ENCODE measurements at regions not wholly inside any gene's neighbourhood (a gene's known extent, or its start where the extent isn't known, plus 50 kb on each side); places are given as distances from the start of the nearest gene placed in this dataset.

DNA sequence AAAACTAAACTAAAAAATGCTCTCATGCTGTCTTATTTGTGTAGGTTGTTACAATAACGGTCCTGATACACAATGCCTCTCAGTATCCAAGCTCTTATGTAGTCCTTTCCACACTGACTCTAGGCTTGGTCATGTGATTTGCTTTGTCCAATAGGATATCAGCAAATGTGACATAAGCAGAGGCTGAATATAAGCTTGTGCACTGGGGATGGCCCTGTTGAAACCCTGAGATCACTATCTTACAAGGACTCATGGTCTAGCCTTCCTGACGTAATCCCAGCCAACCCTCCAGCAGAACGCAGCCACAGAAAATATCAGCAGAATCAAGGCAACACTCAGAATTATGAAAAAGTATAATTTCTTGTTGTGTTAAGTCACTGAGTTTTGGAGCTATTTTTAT lies 145.1 kb upstream of the CCN2 start:
- DNase-seq (ENCODE audit: low spot score), result no peak

DNA sequence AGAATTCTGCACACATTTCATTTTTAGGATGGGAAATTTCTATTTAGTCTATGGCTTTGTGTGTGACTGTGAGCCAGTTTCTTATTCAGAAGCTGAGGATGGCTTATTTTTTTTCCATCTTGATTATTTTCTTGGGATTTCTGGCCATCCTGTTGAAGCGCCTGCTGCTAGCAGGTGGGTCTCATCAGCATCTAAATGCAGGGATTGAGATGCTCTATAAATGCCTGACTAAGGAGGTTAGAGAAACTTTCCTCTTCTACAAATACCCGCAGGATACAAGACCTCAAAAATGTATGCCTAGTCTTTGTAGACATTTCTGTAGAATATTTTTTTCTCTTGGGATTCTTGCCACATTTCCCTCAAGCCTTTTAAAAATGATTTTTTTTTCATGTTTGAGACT lies 138.0 kb upstream of the CCN2 start:
- no peak for DNase-seq (ENCODE audit: low spot score)

DNA sequence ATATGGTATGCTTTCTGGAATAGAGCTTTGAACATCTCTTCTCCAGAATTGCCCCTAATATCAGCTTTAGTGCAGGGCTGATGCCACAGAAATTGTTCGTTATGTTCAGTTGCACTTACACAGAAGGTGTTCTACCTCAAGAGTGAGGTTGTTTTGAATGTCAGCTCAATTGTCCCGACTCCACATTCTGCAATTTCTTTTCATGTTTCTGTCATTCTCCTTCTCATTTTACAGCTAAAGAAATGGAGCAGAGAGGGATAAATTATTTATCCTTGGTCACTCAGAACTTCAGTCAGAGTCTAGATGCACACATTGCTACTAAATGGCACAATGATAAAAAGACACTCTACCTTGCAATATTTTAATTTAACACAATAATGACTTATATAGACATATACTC lies 137.0 kb upstream of the CCN2 start:
- DNase-seq (ENCODE audit: low spot score), result no peak

DNA sequence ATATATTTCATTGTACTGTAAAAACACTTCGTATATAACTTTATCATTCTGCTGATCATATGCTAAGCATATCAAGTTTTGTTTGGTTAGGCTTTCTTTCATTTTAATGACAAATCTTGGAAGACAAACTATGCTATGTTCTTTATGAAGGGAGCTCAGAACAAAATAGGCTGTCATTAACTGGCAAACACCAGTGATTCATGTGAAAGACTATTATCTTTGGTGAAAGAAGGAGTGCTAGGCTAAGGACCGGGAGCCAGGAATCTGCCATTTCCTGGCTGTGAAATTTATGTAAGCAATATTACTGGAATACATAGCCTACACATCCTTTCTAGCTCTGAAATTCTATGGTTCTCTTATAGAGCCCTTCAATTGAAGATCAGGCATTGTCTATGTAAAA lies 136.2 kb upstream of the CCN2 start:
- DNase-seq (ENCODE audit: low spot score), result no peak

DNA sequence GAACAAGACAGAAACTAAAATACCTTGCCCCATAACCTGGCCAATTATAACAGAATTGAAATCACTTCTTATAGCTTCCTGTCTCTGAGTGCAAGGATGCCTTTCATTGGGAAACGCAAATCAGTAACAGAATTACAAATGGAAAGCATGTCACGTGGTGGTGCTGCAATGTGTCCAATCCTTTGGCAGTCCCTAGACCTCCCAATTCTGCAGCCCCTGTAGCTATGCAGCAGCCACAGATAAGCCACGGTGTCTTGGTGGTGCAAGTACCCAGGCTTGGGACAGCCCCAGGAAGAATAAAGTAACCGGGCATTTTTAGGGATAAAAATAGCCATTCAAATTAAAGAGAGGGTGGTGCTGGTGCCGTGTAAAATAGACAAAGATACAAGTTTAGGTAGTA lies 134.6 kb upstream of the CCN2 start:
- DNase-seq (ENCODE audit: low spot score), result no peak

DNA sequence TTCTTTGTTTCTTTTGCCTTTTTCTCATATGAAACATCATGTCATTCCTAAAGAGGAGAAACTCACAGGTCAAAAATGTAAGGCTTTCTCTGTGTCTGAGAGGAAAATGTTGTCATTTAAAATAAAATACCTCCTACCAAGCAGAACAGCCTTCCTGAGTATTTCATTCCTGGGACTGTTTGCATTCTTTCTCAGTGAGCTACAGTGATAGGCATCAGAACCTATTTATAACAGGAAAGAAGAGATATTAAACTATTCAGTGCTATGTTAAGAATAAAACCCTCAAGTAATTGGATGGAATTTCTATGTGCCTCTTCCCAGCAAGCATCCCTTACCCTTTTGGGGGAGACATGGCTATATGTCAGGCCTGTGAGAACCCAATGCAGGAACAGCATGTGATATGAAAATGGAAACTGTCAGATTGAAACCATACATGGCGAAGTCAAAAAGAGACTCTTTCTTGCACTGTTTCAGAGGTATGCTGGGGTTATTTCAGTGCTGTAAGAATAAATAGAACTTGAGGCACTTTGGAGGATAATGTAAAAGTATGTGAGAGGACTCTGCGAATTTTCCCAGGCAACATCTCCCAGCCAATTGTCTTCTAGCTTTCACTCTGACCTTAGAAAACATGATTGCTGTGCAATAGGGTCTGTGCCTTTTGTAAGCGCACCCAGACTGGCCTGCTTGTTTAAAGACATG lies 133.8 kb upstream of the CCN2 start:
- DNase-seq (ENCODE audit: low spot score), result peak; percentile 10

DNA sequence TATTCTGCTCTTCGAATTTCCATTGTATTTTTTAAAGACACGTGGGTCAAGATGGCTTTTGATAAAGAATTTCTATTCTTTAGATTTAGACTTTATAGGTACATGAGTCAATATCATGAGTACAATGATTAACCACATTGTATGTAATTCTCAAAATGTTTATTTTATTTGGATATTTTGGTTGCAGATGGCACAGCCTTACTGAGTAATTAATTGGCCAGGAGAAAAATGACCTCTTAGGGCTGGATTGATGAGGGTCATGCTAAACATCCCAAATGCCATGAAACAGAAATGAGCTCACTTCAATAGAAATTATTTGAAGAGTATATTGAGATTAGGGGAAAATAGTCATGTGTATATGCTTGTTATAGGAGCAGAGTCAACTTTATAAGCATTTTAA lies 131.2 kb upstream of the CCN2 start:
- DNase-seq (ENCODE audit: low spot score), result no peak

DNA sequence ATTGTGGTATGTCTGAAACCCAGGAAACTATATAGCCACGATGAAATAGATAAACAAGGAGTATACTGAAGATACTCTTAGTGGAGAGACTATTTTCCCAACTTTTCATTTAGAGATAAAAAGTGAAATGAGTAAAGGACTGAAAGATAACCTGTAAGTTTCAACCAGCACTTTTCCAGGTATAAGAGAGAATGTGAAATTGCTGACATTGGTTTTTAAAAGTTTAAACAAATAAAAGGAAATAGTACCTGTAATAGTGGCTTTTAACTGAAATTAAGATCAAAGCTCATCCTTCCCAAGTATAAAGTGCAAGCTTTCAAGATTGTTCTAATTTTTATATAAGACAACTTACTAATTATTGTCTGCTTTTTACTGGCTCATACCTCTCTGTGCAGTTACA lies 130.2 kb upstream of the CCN2 start:
- no peak for DNase-seq (ENCODE audit: low spot score)

DNA sequence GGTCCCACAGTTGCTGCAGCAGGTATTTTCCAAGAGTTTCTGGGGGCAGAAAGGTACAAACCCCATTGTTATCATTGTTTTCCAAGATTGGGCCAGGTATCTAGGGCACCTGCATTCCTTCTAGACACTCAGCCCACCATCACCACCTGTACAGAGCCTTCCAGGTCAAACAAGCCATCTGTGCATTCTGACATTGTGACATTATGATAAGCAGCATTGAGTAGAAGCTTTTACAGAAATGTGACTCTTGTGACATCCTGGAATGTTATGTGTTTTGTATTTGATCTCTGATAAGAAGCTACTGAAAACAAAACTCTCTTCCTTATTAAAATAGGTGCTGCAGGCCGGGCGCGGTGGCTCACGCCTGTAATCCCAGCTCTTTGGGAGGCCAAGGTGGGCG lies 128.1 kb upstream of the CCN2 start:
- no peak for DNase-seq (ENCODE audit: low spot score)

DNA sequence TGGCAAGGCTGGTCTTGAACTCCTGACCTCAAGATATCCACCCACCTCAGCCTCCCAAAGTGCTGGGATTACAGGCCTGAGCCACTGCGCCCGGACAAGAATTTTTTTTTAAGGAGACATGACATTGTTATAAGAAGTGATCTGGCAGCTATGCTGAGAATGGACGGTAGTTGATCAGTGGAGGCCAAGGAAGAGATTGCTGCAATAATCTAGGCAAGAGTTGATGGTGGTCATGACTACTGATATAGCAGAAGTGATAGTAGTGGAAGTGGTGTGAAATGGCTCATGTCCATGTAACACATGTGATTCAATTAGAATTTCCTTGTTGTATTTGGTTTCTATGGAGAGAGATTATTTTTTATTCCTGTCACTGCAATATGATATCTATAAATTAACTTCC lies 125.3 kb upstream of the CCN2 start:
- DNase-seq (ENCODE audit: low spot score), result no peak

DNA sequence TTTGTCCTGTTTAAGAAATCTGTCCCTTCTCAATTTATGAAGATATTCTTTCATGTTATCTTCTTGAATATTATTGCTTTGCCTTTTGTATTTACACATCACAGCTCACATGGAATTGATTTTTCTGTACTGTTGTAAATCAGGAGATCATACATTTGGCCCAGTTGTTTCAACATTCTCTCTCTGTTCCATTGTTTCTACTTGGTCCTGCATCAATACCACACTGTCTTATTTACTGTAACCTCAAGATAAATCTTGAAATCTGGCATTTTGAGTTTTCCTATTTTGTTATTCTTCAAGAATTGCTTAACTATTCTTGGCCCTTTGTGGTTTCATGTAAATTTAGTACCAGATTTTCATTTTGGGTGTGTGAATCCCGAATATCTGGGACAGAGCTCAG lies 121.7 kb upstream of the CCN2 start:
- DNase-seq (ENCODE audit: low spot score), result no peak

DNA sequence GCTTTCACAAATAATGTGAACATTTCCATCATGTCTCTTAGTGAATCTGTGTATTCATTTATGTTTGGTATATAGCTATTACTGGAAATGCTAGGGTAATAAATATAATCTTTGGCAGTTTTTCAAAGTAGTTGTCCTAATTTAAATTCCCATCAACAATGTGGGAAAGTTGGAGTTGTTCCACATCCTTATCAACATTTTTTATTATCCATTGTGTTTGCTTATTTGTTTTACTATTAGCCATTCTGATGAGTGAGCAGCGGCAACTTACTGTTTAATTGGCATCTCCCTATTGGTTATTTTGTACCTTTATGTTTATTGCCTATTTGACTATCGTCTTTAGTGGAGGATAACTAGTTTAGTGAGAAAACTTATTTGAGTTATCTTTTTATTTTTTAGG lies 121.1 kb upstream of the CCN2 start:
- DNase-seq (ENCODE audit: low spot score), result no peak

DNA sequence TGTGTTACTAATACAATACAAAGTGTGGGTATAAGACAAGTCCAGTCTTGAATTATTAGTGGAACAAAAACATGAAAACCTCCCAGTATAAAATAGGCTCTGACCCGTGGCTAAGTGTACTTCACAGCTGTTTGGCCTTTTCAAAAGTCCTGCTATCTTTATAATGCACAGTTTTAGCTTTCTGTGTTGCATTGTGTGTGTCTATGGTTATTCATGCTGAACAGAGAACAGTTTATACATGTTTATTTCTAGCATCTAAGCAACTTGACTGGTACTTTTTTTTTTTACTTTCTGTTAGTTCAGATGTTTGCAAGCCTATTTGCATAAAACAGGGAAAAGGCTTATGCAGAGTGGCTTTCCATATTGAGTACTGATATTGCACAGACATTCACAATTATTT lies 119.2 kb upstream of the CCN2 start:
- DNase-seq (ENCODE audit: low spot score), result no peak

DNA sequence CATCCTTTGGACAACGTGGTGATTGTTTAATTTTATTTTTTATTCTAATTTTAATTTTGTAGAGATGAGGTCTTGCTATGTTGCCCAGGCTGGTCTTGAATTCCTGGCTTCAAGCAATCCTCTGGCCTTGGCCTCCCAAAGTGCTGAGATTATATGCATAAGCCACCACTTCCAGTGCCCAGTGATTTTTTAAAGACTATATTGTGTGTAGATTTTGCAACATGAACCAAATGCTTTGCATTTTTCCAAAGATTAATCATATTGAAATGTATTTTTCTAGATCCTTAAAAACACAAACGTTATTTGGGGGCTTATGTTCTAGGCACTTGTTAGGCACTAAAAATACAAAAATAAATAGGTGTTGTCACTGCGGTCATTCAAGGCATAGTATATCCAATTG lies 117.6 kb upstream of the CCN2 start:
- no peak for DNase-seq (ENCODE audit: low spot score)

DNA sequence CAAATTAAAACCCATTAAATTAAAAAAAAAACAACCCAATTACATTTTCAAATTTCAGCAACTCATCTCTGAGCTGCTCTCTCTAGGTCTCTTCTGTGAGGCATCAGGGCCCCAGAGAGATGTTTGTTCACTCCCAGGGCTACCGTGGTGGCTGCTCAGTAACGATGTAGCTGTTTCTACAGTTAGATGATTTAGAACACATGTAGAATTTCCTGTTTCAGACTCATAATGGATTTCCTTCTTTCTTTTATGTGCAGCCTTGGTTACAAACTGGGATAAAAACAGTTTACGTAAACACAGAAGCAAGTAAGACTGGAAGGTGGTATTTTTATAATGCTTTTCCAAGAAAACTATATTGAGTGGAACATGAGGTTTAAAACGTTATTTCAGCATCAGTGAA lies 116.1 kb upstream of the CCN2 start:
- no peak for DNase-seq (ENCODE audit: low spot score)

DNA sequence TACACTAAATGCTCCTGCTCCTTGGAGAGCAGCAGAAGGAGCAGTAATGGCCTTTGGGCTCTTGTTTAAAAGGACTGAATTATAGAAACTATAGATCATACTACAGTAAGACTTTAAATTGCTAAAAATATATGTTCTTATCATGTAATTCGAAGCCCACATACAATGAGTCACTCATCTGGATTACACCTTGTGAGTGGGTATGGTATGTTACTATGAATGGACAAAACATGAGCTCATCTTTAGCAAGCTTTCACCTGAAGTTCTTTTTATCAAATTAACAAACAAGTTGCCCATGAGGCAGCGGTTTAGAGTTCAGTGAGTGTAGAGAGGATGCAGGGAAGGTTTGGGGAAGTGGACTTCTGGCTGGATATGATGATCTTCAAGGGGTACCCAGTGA lies 114.4 kb upstream of the CCN2 start:
- DNase-seq (ENCODE audit: low spot score), result no peak

DNA sequence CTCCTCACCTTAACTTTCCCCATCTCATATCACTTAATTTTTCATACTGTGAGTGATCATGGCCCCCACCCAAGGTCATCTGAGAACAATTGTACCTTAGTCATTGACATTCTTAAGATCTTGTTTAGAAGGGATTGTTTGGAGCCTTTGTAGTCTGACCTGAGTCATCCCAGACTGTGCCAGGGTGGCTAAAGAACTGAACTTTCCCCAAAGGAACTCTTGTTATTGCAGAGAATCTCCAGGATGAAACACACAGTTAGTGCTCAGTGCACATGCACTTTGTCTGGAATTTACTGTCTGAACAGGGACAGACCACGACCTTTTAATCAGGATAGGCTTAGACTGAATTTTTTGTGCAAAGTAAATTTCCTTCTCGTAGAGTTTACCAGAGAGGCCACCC lies 112.6 kb upstream of the CCN2 start:
- DNase-seq (ENCODE audit: low spot score), result no peak

DNA sequence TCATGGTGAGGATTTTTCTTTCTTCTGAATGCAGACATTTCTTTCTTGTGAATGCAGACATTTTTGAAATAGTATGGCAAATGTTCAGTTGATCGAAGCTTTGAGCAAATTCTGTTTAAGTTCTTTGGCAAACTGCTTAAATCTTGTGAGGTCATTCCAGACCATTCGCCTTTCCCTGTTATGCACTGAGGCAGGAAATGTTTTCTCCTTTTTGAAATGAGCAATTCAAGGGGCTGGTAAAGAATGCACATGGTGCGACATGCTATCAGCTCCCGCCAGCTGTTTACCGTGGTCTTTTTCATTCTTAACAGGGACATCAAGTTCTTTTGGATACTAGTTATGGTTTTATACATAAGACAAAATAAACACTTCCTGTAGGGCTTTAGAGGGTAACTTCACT lies 112.0 kb upstream of the CCN2 start:
- DNase-seq (ENCODE audit: low spot score), result no peak

DNA sequence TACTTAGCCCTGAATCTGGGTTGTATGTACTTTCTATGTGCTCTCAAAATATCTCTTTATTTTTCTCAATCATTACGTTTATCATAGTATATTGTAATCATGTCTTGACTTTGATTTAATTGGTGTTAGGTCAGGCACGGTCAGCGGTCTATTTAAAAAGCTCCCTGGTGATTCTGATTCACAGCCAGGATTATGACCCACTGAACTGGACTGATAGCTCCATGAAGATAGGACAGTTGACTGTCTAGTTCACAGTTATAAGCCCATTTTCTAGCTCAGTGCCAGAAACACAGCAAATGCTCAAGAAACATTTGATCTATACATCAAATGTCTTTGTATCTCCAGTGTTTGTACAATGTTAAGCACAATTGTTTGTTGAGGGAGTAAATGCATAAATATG lies 111.5 kb upstream of the CCN2 start:
- DNase-seq (ENCODE audit: low spot score), result no peak

DNA sequence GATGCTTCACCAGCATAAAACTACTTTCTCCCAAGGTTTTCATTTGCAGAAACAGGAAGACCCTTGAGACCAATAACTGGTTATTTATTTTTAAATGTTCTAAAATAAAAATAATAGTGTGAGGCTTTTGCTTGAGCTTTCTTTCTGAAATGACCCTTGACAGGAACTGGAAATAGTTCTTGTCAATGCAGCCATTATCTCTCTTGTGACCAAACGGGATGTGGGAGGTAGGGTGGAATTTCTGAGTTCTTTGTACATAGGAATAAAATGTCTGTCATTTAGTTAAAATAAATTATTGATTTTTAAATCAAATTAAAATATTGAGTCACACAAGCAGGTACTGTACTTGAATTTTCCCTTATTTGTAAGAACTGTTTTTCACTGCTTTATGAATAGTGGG lies 110.2 kb upstream of the CCN2 start:
- DNase-seq (ENCODE audit: low spot score), result no peak

DNA sequence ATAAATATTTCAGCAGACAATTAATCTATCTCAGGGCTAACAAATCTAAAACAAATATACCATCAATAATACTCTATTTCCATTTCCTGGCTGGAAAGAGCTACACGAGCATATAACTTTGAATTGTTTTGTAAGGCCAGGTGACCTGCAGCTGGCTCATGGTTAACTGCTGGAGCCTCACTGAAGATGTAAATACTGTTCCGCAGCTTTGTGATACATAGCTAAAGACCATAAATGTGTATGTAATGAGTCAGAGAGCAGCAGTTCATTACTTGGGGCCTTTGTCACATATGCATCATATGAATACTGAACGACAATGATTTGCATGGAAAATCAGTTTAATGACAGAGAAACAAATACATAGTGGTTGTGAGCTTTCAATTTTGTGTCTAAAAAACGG lies 109.4 kb upstream of the CCN2 start:
- no peak for DNase-seq (ENCODE audit: low spot score)

DNA sequence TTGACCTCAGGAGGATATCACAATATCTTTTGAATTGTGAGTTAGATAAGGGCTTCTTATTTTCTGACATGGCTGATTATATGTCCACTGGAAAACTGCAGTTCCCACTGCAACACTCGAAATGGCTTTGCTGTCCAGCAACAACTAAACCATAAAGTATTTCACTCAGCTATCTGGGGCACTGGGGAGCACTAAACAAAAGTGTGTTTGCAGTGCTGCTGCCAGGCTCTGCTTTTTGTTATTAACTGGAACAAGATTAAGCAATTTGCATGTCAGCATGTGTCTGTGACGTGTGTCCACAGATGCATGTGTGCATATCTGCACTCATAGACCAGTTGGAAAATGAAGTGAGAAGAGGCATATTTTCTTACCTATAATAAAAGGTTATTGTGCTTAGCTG lies 107.8 kb upstream of the CCN2 start:
- no peak for DNase-seq (ENCODE audit: low spot score)

DNA sequence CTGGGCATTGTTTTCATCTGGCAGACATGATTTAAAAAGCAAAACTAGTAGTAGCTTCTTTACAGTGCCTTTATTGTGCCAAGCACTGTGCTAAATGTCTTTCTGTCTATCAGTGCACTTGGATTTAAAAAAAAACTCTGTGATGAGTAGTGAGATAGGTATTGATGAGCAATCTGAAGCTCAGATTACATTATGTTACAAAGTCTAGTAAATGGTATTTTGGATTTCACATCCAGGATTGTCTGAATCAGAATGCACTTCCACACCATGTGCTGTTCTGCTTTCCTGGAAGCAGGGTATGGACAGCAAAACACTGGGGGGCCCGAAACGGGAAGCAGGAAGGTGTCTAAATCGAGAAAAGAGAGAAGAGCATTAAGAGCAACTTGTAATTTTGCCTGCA lies 103.4 kb upstream of the CCN2 start:
- DNase-seq (ENCODE audit: low spot score), result no peak

DNA sequence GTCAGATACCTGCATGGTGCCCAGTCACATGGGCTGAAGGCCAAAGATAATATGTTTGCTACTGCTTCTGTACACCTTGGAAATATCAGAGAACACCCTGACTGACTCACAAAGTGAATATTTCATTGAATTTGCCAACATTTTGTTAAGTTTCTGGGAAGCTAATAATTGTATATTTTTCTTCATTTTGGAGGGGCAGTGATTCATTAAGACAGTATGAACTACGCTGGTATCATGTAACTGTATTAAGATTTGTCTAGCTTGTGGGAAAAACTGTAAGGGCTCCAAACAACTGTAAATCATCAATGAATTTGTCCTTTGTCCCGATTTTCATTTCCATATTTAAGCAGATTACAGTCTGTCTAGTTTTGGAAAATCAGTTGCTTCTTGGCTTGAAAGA lies 102.3 kb upstream of the CCN2 start:
- DNase-seq (ENCODE audit: low spot score), result no peak

DNA sequence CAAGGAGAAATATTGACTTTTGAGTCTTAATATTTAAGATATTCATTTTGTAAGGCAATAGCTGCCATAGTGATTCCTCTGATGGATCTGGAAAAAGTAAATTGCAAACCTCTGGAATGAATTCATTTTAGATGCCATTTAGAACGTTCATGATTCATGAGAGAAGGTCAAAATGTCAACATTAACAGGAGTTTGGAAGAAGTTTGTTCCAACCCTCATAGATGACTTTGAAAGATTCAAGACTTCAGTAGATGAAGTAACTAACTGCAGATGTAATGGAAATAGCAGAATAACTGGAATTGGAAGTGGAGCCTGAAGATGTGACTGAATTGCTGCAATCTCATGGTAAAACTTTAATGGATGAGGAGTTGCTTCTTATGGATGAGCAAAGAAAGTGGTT lies 100.9 kb upstream of the CCN2 start:
- DNase-seq (ENCODE audit: low spot score), result no peak
